NB4 (cell line): ENCODE measurements at regions not wholly inside any gene's neighbourhood (a gene's known extent, or its start where the extent isn't known, plus 50 kb on each side); places are given as distances from the start of the nearest gene placed in this dataset.

ENCODE experiments used
- CTCF ChIP-seq: IDR thresholded peaks from one replicate; pipeline ENCODE4 v1.5.1; 2012; ENCODE audit warnings: low read depth, low read length
- MYC ChIP-seq: IDR thresholded peaks from 2 replicates; pipeline ENCODE4 v1.6.1; 2011; ENCODE audit warnings: low read depth, low read length
- POLR2A ChIP-seq: IDR thresholded peaks from 2 replicates; pipeline ENCODE4 v1.6.1; 2011; ENCODE audit warnings: mild to moderate bottlenecking; ENCODE audit not compliant: insufficient read length; ENCODE audit errors: extremely low read depth
- TF ChIP-seq, protein P1 (sequence below): IDR thresholded peaks from 2 replicates; pipeline ENCODE4 v1.6.1; 2011; ENCODE audit warnings: low read depth, low read length

DNA sequence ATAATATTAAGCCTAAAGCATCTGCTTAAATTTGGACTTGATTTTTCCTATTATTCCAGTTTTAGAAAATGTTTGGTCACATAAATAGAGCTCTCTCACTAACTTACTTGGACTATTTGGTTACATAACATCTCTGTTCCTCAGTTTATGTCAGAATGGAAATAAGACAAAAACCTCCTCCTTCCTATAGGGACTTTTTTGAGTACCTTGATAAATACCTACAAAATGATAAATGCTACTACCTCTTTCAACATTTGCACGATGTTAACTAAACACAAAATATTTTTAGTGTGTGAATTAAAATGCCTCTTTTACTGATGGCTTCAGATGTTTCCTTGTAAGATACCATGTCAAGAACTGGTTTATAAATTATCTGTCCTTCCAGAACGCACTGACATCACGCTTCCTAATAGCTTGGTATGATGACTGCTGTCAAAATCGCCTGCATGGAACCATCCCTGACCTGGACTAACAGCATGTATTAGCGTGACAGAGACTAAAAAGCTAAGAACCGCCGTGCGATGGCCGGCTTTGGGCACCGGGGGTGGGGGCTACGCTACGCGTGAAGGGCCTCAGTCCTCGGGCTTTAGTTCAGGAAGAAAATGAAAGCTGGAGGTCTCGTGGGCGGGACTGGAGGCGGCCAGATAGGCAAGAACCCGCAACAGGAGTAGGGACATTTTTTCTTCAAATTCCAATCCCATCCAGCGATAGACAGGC is 133.2 kb upstream of the BARHL2 start:
- no peak for TF ChIP-seq CTCF
- TF ChIP-seq, protein P1, sequence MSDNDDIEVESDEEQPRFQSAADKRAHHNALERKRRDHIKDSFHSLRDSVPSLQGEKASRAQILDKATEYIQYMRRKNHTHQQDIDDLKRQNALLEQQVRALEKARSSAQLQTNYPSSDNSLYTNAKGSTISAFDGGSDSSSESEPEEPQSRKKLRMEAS, result no peak
- TF ChIP-seq POLR2A, result no peak
- no peak for TF ChIP-seq MYC
